MCF 10A (cell line): ENCODE measurements at regions not wholly inside any gene's neighbourhood (a gene's known extent, or its start where the extent isn't known, plus 50 kb on each side); places are given as distances from the start of the nearest gene placed in this dataset.

ENCODE experiments used
- BruUV-seq: library from RNA; stranded (reverse); fragments of 400-500 nt; replicated peaks from 2 replicates; lab custom pipeline; 2021; lab: Mats Ljungman, UMichigan
- CTCF ChIA-PET: fragments of 300-600 bp; sonication (Branson Sonifier 250); formaldehyde crosslinking; extraction: SDS; loops from one replicate; lab custom pipeline; 2021; ENCODE audit warnings: antibody characterized with exemption, inconsistent platforms; lab: Yijun Ruan, JAX
- POLR2A ChIA-PET: fragments of 300-600, 350-650 bp; sonication (Branson Sonifier 250); formaldehyde crosslinking; extraction: SDS; loops from one replicate; lab custom pipeline; 2020; ENCODE audit warnings: antibody characterized with exemption, inconsistent platforms; lab: Yijun Ruan, JAX
- DNase-seq: peaks from one replicate; pipeline ENCODE4 v3.0.0-alpha.2; 2018; ENCODE audit not compliant: unreplicated experiment
- H3K27ac Mint-ChIP-seq: one replicate; pipeline ENCODE4 v1.8.0; 2022; ENCODE audit warnings: mild to moderate bottlenecking, low read depth, mixed read lengths; ENCODE audit not compliant: unreplicated experiment
- H3K27me3 Mint-ChIP-seq: one replicate; pipeline ENCODE4 v1.8.0; 2022; ENCODE audit warnings: mixed read lengths; ENCODE audit not compliant: insufficient read depth, unreplicated experiment
- H3K36me3 Mint-ChIP-seq: one replicate; pipeline ENCODE4 v1.8.0; 2022; ENCODE audit warnings: mild to moderate bottlenecking, moderate library complexity, mixed read lengths; ENCODE audit not compliant: insufficient read depth, unreplicated experiment
- H3K4me1 Mint-ChIP-seq: one replicate; pipeline ENCODE4 v1.8.0; 2022; ENCODE audit warnings: mixed read lengths; ENCODE audit not compliant: insufficient read depth, unreplicated experiment
- H3K4me3 Mint-ChIP-seq: one replicate; pipeline ENCODE4 v1.8.0; 2022; ENCODE audit warnings: mild to moderate bottlenecking, moderate library complexity, mixed read lengths; ENCODE audit not compliant: unreplicated experiment
- H3K9me3 Mint-ChIP-seq: one replicate; pipeline ENCODE4 v1.8.0; 2022; ENCODE audit warnings: mixed read lengths; ENCODE audit not compliant: unreplicated experiment
- intact Hi-C: fragments of 100-400 bp; cut with micrococcal nuclease; formaldehyde crosslinking; loops from 2 replicates; pipeline ENCODE4 v1.14.1; 2022
- TF ChIP-seq, protein P1 (sequence below): fragments of 200-600 bp; IDR thresholded peaks from one replicate; pipeline ENCODE4 v1.8.0; 2022; ENCODE audit warnings: antibody characterized with exemption, mild to moderate bottlenecking; ENCODE audit not compliant: unreplicated experiment

DNA sequence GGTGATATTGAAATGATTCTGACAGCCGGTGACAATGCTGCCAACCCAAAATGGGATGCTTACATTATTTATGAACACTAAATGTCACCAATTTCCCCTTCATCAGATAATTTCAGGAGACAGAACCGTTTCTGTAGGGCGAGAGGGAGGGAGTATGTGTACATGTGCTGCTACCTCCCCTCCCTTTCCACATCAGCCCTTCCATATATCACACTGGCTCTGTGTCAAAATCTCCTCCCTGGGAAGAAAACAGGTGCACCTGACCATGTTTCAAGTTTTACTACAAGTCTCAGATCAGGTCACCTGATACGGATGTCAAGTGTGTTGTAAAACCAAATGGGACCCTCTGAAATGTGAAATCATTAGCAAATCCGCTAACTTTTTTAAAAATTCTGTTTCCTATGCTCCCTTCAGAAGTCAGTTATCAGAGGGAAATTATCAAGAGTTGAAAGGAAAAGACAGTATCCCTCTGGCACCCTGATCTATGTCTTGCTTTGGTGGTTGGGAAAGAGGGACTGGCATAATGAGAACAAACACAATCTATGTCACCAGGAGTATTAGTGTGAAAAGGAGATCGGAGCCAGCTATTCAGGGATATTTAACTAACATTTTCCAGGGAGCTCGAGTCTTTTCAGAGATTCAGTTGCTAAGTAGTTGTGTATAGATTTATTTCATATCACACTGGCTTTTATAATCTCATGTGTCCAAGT, 1002.3 kb upstream of the CDH8 start:
- POLR2A ChIA-PET, result no interaction called here

DNA sequence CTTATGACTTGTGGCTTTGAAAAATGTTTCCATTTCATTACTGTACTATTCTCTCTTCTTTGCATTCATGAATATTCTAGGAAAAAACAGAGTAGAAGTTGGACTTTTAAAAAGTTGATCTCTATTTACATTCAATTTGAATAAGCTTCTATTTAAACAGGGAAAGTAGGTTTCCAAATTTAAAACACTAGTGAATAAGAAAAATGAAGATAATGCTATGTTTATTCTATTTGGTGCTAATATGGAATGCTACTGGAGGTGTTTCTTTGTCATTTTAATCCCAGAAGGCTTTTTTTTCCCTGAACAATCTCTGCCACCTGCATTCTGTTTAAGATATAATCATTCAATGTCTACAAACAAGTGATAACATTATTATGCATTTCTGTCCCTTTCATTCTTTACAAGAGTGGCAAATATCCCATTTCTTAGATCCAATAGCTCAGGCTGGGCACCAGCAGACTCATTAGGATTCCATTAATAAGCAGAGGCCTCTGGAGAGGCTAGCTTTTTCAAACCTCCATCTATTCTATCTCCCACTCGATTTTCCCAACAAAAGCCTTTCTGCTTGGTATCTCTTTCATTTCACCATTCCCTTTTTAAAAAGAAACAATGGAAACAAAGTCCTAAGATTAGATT, 1001.6 kb upstream of the CDH8 start:
- DNase-seq, result no peak
- H3K9me3 Mint-ChIP-seq, result peaks cover 46% of the 10 kb centered on the region
- ChIA-PET CTCF (no interaction called here), POLR2A (no interaction called here)
- TF ChIP-seq, protein P1, sequence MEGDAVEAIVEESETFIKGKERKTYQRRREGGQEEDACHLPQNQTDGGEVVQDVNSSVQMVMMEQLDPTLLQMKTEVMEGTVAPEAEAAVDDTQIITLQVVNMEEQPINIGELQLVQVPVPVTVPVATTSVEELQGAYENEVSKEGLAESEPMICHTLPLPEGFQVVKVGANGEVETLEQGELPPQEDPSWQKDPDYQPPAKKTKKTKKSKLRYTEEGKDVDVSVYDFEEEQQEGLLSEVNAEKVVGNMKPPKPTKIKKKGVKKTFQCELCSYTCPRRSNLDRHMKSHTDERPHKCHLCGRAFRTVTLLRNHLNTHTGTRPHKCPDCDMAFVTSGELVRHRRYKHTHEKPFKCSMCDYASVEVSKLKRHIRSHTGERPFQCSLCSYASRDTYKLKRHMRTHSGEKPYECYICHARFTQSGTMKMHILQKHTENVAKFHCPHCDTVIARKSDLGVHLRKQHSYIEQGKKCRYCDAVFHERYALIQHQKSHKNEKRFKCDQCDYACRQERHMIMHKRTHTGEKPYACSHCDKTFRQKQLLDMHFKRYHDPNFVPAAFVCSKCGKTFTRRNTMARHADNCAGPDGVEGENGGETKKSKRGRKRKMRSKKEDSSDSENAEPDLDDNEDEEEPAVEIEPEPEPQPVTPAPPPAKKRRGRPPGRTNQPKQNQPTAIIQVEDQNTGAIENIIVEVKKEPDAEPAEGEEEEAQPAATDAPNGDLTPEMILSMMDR, result no peak
- BruUV-seq, result no TSS peak
- no peak overlapping the region for H3K4me3 Mint-ChIP-seq
- H3K4me1 Mint-ChIP-seq, result no peaks in the 10 kb centered on the region
- no peak overlapping the region for H3K27ac Mint-ChIP-seq
- no peaks in the 10 kb centered on the region for H3K36me3 Mint-ChIP-seq
- intact Hi-C loops, result no loop called here
- no peaks in the 10 kb centered on the region for H3K27me3 Mint-ChIP-seq

More for the DNA sequence above, 1002.3 kb upstream of the CDH8 start:
- H3K36me3 Mint-ChIP-seq, result no peaks in the 10 kb centered on the region
- H3K4me3 Mint-ChIP-seq, result no peak overlapping the region
- DNase-seq, result no peak
- intact Hi-C loops, result no loop called here
- H3K27ac Mint-ChIP-seq, result no peak overlapping the region
- CTCF ChIA-PET, result no interaction called here
- no peaks in the 10 kb centered on the region for H3K27me3 Mint-ChIP-seq
- BruUV-seq, result no TSS peak
- no peaks in the 10 kb centered on the region for H3K4me1 Mint-ChIP-seq
- TF ChIP-seq, protein P1, result no peak
- peaks cover 43% of the 10 kb centered on the region for H3K9me3 Mint-ChIP-seq

DNA sequence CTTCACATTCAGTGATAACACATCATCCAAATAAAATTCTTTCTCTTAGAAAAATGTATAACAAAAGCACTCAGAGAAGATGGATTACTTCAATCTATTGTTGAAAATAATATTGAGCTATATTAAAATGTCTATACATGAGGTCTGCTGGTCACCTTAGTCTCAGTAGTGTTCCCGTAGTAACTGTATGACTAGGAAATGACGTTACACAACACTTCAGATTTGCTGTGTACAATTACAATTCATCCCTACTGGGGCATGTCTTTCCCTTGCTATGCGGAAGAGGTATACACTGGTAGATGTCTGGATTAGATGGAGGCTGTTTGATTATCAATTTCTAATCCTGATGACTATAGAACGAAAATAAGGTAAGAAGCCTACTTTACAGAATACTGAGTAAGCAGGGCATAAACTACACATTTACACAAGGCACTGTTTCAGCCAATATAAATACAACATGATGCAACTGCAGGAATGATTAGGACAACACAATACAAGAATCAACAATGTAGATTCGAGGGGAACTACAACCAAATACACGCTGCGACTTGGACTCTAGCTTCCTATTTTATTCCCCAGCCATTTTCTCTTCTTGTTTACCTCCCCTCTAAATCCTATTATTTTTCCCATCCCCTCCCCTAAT, 982.5 kb upstream of the CDH8 start:
- TF ChIP-seq, protein P1, result no peak
- H3K9me3 Mint-ChIP-seq, result peaks cover 7% of the 10 kb centered on the region
- no peaks in the 10 kb centered on the region for H3K4me1 Mint-ChIP-seq
- intact Hi-C loops, result no loop called here
- ChIA-PET POLR2A (no interaction called here), CTCF (no interaction called here)
- H3K36me3 Mint-ChIP-seq, result no peaks in the 10 kb centered on the region
- no peak overlapping the region for H3K27ac Mint-ChIP-seq
- no TSS peak for BruUV-seq
- DNase-seq, result no peak
- no peak overlapping the region for H3K4me3 Mint-ChIP-seq
- H3K27me3 Mint-ChIP-seq, result no peaks in the 10 kb centered on the region

DNA sequence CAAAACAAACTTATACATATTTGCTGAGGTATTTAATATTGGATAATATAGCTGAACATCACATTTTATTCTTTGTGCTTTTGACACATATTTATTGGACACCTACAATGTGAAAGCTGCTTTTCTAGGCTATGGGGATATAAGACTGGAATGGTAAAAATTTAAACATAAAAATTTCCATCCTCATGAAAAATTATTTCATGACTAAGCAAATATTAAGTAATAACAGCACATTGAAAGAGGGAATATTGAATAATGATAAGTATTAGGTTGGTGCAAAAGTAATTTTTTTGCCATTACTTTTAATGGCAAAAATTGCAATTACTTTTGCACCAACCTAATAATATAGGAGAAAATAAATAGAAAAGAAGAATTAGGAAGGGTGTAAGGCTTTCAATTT, 972.5 kb upstream of the CDH8 start:
- TF ChIP-seq, protein P1, result no peak
- H3K9me3 Mint-ChIP-seq, result peaks cover 17% of the 10 kb centered on the region
- no peaks in the 10 kb centered on the region for H3K27me3 Mint-ChIP-seq
- BruUV-seq, result no TSS peak
- H3K4me3 Mint-ChIP-seq, result no peak overlapping the region
- no peak overlapping the region for H3K27ac Mint-ChIP-seq
- intact Hi-C loops, result no loop called here
- DNase-seq, result no peak
- ChIA-PET POLR2A (no interaction called here), CTCF (no interaction called here)
- H3K4me1 Mint-ChIP-seq, result no peaks in the 10 kb centered on the region
- no peaks in the 10 kb centered on the region for H3K36me3 Mint-ChIP-seq
